Breast epithelium (tissue), 3 donors: ENCODE measurements at regions not wholly inside any gene's neighbourhood (a gene's known extent, or its start where the extent isn't known, plus 50 kb on each side); places are given as distances from the start of the nearest gene placed in this dataset.

ENCODE experiments used
- POLR2A ChIP-seq: fragments of 450-650 bp; IDR thresholded peaks from one replicate; pipeline ENCODE4 v1.6.1; 2016; ENCODE audit warnings: antibody characterized with exemption, mild to moderate bottlenecking, moderate library complexity
- TF ChIP-seq, protein P1 (sequence below), 3 donors: fragments of 450-650 bp; IDR thresholded peaks; one replicate each; pipeline ENCODE4 v1.5.1; 2016 to 2017; ENCODE audit warnings: antibody characterized with exemption in 3 of 3, mild to moderate bottlenecking in 3 of 3, moderate library complexity in 3 of 3

- TF ChIP-seq POLR2A, result no peak
- TF ChIP-seq, protein P1, sequence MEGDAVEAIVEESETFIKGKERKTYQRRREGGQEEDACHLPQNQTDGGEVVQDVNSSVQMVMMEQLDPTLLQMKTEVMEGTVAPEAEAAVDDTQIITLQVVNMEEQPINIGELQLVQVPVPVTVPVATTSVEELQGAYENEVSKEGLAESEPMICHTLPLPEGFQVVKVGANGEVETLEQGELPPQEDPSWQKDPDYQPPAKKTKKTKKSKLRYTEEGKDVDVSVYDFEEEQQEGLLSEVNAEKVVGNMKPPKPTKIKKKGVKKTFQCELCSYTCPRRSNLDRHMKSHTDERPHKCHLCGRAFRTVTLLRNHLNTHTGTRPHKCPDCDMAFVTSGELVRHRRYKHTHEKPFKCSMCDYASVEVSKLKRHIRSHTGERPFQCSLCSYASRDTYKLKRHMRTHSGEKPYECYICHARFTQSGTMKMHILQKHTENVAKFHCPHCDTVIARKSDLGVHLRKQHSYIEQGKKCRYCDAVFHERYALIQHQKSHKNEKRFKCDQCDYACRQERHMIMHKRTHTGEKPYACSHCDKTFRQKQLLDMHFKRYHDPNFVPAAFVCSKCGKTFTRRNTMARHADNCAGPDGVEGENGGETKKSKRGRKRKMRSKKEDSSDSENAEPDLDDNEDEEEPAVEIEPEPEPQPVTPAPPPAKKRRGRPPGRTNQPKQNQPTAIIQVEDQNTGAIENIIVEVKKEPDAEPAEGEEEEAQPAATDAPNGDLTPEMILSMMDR (IDR thresholded peaks at IDR 0.05), result no peak
Measured at GRCh38 chr18:76580288-76580962, 85.4 kb upstream of the ZNF516 start.
